HuH-7.5 (cell line): ENCODE measurements at regions not wholly inside any gene's neighbourhood (a gene's known extent, or its start where the extent isn't known, plus 50 kb on each side); places are given as distances from the start of the nearest gene placed in this dataset.
"Not testable (repeated sequence)": the region's sequence is repeated elsewhere in the genome, so short reads cannot be mapped to it uniquely, and the experiment has no call there.

Experiments used
- DNase-seq: peaks from one replicate; pipeline ENCODE4 v3.0.0; 2011; ENCODE audit warnings: low spot score

GRCh38 chr3:20736287-20736852 is 550.4 kb upstream of the SGO1 start:
- DNase-seq: no peak

GRCh38 chr3:20729185-20729584 is 543.2 kb upstream of the SGO1 start:
- DNase-seq: no peak

- no peak for DNase-seq
These were observed 540.8 kb upstream of the SGO1 start for GRCh38 chr3:20726786-20727185.

GRCh38 chr3:20724241-20724640 is 538.2 kb upstream of the SGO1 start:
- DNase-seq: no peak

DNA sequence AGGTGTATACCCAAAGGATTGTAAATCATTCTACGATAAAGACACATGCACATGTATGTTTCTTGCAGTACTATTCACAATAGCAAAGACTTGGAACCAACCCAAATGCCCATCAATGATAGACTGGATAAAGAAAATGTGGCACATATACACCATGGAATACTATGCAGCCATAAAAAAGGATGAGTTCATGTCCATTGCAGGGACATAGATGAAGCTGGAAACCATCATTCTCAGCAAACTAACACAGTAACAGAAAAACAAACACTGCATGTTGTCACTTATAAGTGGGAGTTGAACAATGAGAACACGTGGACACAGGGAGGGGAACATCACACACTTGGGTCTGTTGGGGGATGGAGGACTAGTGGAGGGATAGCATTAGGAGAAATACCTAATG is 530.4 kb upstream of the SGO1 start:
- not testable (repeated sequence) for DNase-seq

GRCh38 chr3:20701641-20702040 is 515.6 kb upstream of the SGO1 start:
- DNase-seq: no peak

GRCh38 chr3:20700714-20701113 is 514.7 kb upstream of the SGO1 start:
- DNase-seq: no peak

- DNase-seq: no peak
These were observed 512.9 kb upstream of the SGO1 start for GRCh38 chr3:20698896-20699295.

GRCh38 chr3:20696388-20697150 is 510.6 kb upstream of the SGO1 start:
- no peak for DNase-seq

GRCh38 chr3:20692675-20693074 is 506.7 kb upstream of the SGO1 start:
- DNase-seq: no peak

GRCh38 chr3:20683910-20684309 is 497.9 kb upstream of the SGO1 start:
- no peak for DNase-seq

- no peak for DNase-seq
These were observed 496.6 kb upstream of the SGO1 start for GRCh38 chr3:20682573-20682972.

GRCh38 chr3:20680990-20681628 is 495.1 kb upstream of the SGO1 start:
- DNase-seq: no peak

- no peak for DNase-seq
These were observed 487.9 kb upstream of the SGO1 start for GRCh38 chr3:20673866-20674265.

- no peak for DNase-seq
These were observed 483.7 kb upstream of the SGO1 start for GRCh38 chr3:20669675-20670074.

DNA sequence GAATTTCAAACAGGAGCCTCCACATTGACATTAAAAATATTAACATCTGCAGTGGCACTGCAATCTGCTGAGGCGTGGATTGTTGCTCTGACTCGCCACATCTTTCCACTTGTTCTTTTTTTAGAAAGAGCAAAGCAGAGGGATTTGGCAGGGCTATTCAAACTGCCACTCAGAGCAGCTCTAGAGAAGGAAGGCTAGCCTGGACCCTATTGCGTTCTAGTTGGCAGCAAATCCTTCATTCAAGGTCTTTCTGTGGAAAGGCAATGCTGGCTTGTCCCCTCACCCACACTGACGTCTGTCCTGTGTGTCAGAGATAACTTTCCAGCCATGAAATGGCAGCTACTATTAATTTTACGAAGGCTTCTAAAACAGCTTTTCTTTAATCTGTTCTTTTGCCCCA is 483.2 kb upstream of the SGO1 start:
- DNase-seq: no peak

DNA sequence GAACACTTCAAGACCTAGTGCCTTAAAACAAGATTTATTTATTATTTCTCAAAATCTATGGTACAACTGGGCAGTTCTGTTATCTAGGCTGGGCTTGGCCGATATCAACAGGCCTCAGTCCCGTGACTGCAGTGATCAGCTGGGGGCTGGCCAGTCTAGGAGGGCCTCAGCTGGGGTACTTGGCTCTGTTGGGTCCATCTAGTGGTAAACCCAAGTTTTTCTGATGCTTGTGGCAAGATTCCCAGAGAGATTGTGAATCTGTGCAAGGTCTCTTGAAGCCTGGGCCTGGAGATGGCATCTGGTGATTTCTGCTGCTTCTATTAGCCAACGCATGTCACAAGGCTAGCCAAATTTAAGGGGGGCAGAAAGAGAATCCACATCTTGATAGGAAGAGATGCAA is 482.4 kb upstream of the SGO1 start:
- no peak for DNase-seq

GRCh38 chr3:20666091-20666490 is 480.1 kb upstream of the SGO1 start:
- no peak for DNase-seq

DNA sequence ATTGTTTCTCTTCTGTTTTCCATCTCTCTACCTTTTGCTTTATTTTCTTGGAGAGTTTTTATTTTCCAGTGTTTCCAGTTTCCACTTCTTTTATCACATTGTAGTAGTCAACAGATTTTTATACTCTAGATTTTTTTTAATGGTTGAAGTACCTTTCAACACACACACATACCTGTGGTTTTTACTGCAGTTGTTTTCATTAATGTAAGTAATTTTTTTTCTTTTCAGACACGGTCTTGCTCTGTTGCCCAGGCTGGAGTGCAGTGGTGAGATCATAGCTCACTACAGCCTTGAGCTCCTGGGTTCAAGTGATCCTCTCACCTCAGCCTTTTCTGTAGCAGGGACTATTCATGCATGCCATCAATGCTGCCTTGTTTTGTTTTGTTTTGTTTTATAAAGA is 472.5 kb upstream of the SGO1 start:
- DNase-seq: no peak

DNA sequence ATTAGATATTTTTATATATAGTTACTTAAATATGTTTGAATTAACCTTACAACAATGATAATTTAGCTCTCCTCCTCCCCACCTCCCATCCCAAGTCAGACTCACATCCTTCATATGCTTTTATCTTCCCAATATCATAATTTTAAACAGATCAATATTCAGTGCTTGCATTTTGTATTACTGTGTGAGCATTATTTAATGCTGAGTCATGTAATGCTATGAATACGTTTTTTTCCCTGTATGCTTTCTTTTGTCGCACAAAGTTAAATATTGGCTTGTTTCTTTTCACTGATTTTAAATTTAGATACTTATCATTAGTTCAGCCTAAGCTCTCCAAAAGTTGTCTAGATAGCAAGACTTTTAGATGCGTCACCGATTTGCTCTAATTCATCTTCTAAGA is 471.6 kb upstream of the SGO1 start:
- no peak for DNase-seq

DNA sequence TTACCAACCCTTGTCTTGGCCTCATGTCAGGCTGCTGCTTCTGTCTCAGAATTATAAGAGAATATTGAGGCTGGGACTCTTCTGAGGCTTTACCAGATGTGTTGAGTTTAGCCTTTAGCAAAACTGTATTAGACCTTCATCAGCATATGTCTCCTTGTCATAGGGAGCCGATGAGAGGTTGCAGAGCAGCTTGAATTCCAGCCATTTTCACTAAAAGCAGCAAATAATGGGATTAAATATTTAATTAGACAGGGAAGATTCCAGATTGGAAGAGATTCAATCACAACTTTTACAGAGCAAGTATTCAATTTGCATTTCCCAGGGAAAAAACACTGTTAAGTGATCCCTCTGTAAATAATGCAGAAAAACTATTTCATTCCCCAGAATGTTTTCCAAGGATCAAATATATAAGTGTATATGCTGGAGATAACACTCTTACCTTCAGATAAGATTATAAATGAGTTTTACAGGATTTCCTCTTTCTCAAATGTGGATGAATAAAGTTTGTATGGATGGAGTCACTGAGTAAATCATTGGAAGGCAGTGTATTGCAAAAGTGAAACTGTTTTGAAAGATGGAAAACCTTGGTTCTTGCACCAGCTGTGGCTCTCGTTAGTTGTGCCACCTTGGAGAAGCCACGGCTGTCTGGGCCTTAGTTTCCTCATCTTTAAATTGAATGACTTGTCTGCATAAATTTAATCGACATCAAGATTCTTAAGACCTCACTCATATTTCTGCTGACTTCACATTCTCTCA is 466.4 kb upstream of the SGO1 start:
- no peak for DNase-seq

GRCh38 chr3:20648921-20649381 is 462.9 kb upstream of the SGO1 start:
- DNase-seq: no peak

DNA sequence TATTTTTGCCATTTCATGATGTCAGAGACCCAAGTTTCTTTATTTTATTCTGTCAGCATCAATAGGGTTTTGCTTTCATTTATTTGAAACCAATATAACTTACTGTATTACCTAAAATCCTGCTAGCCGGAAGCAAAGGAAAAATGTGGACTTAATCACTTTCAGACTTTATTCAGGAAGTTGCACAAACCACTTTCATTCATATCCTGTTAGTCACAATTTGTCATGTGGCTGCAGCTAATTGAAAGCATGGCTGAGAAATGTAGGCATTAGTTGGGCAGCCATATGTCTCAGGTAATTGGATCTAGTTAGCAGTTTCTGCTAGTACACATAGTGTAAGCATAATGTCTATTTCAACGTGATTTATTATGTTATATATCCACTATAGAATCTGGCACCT is 462.3 kb upstream of the SGO1 start:
- DNase-seq: no peak
